ENCODE measurements at regions not wholly inside any gene's neighbourhood (a gene's known extent, or its start where the extent isn't known, plus 50 kb on each side); places are given as distances from the start of the nearest gene placed in this dataset.

GRCh38 chr21:27212441-27212840 is 245.6 kb upstream of the ADAMTS5 start:
- no peak overlapping the region for H3K27ac ChIP-seq (ENCODE audit: low read length, poor library complexity, severe bottlenecking)
- H4K8ac ChIP-seq (ENCODE audit: low read length) = no peak overlapping the region
- H4K91ac ChIP-seq (ENCODE audit: low read length) = no peak overlapping the region
- H3K18ac ChIP-seq (ENCODE audit: low read depth in 1 of 2, low read length in 2 of 2) = no peak overlapping the region
- no peak overlapping the region for H2AK5ac ChIP-seq (ENCODE audit: low read length, severe bottlenecking)
- H3K23ac ChIP-seq (ENCODE audit: low read length in 2 of 2) = no peak overlapping the region
- H3K14ac ChIP-seq (ENCODE audit: low read length in 2 of 2) = no peak overlapping the region
- H3K79me1 ChIP-seq (replicated peaks; ENCODE audit: low read length, poor library complexity, severe bottlenecking) = no peaks in the 10 kb centered on the region
- H3K9ac ChIP-seq (ENCODE audit: low read length) = no peak overlapping the region
- no peak overlapping the region for H2AFZ ChIP-seq (ENCODE audit: low read depth, low read length)
- 92% methylated on average over 2 of the region's 2 CpGs for WGBS
- H3K4ac ChIP-seq (ENCODE audit: low read depth in 1 of 2, low read length in 2 of 2) = no peak overlapping the region
- H3K36me3 ChIP-seq (ENCODE audit: control insufficient read depth in 1 of 2, insufficient read depth in 2 of 2, low read depth in 1 of 2, low read length in 2 of 2) = no peaks in the 10 kb centered on the region
- H3K4me2 ChIP-seq (ENCODE audit: low read length, poor library complexity, severe bottlenecking) = no peak overlapping the region
- H3K4me1 ChIP-seq (ENCODE audit: control insufficient read depth, insufficient read depth, low read depth, low read length) = no peaks in the 10 kb centered on the region
- no peak overlapping the region for H3K4me3 ChIP-seq (ENCODE audit: insufficient read depth in 1 of 2, low read depth in 1 of 2, low read length in 2 of 2)
- no peak overlapping the region for H2BK120ac ChIP-seq (ENCODE audit: low read depth, low read length)
- H2BK12ac ChIP-seq (ENCODE audit: low read length in 2 of 2) = no peak overlapping the region
- peaks cover 3% of the 10 kb centered on the region for H3K9me3 ChIP-seq (ENCODE audit: control insufficient read depth, low read length)
- H2BK5ac ChIP-seq (ENCODE audit: low read depth, low read length, poor library complexity, severe bottlenecking) = no peak overlapping the region
- H3K27me3 ChIP-seq (ENCODE audit: control insufficient read depth in 1 of 2, insufficient read depth in 1 of 2, low read length in 2 of 2) = no peaks in the 10 kb centered on the region
- DNase-seq = no peak
- no peak overlapping the region for H2BK15ac ChIP-seq (ENCODE audit: low read depth, poor library complexity, severe bottlenecking)

- Histone ChIP-seq H3K27me3 (ENCODE audit: control insufficient read depth in 1 of 2, insufficient read depth in 1 of 2, low read length in 2 of 2) (no peaks in the 10 kb centered on the region), H3K9me3 (ENCODE audit: control insufficient read depth, low read length) (peaks cover 3% of the 10 kb centered on the region), H3K36me3 (ENCODE audit: control insufficient read depth in 1 of 2, insufficient read depth in 2 of 2, low read depth in 1 of 2, low read length in 2 of 2) (no peaks in the 10 kb centered on the region), H3K79me1 (replicated peaks; ENCODE audit: low read length, poor library complexity, severe bottlenecking) (no peaks in the 10 kb centered on the region), H2BK12ac (ENCODE audit: low read length in 2 of 2) (no peak overlapping the region), H4K91ac (ENCODE audit: low read length) (no peak overlapping the region), H2BK15ac (ENCODE audit: low read depth, poor library complexity, severe bottlenecking) (no peak overlapping the region), H4K8ac (ENCODE audit: low read length) (no peak overlapping the region), H3K4ac (ENCODE audit: low read depth in 1 of 2, low read length in 2 of 2) (no peak overlapping the region), H3K27ac (ENCODE audit: low read length, poor library complexity, severe bottlenecking) (no peak overlapping the region), H2AFZ (ENCODE audit: low read depth, low read length) (no peak overlapping the region), H2AK5ac (ENCODE audit: low read length, severe bottlenecking) (no peak overlapping the region), H3K4me2 (ENCODE audit: low read length, poor library complexity, severe bottlenecking) (no peak overlapping the region), H3K9ac (ENCODE audit: low read length) (no peak overlapping the region), H3K4me3 (ENCODE audit: insufficient read depth in 1 of 2, low read depth in 1 of 2, low read length in 2 of 2) (no peak overlapping the region), H3K4me1 (ENCODE audit: control insufficient read depth, insufficient read depth, low read depth, low read length) (no peaks in the 10 kb centered on the region), H3K18ac (ENCODE audit: low read depth in 1 of 2, low read length in 2 of 2) (no peak overlapping the region), H3K14ac (ENCODE audit: low read length in 2 of 2) (no peak overlapping the region), H3K23ac (ENCODE audit: low read length in 2 of 2) (no peak overlapping the region), H2BK5ac (ENCODE audit: low read depth, low read length, poor library complexity, severe bottlenecking) (no peak overlapping the region), H2BK120ac (ENCODE audit: low read depth, low read length) (no peak overlapping the region)
- no CpG with 5 or more reads among the region's 1 CpG for WGBS
- DNase-seq = no peak
Observed at GRCh38 chr21:27209546-27209945, 242.7 kb upstream of the ADAMTS5 start.

- Histone ChIP-seq H3K14ac (ENCODE audit: low read length in 2 of 2) (no peak overlapping the region), H4K91ac (ENCODE audit: low read length) (no peak overlapping the region), H3K27ac (ENCODE audit: low read length, poor library complexity, severe bottlenecking) (peak overlapping the region; percentile 73), H3K4ac (ENCODE audit: low read depth in 1 of 2, low read length in 2 of 2) (no peak overlapping the region), H2BK5ac (ENCODE audit: low read depth, low read length, poor library complexity, severe bottlenecking) (no peak overlapping the region), H3K23ac (ENCODE audit: low read length in 2 of 2) (no peak overlapping the region), H3K36me3 (ENCODE audit: control insufficient read depth in 1 of 2, insufficient read depth in 2 of 2, low read depth in 1 of 2, low read length in 2 of 2) (no peaks in the 10 kb centered on the region), H2BK120ac (ENCODE audit: low read depth, low read length) (no peak overlapping the region), H3K18ac (ENCODE audit: low read depth in 1 of 2, low read length in 2 of 2) (peak overlapping the region in 1 of 2 experiments; percentile 57), H2BK15ac (ENCODE audit: low read depth, poor library complexity, severe bottlenecking) (no peak overlapping the region), H2AK5ac (ENCODE audit: low read length, severe bottlenecking) (no peak overlapping the region), H3K4me2 (ENCODE audit: low read length, poor library complexity, severe bottlenecking) (no peak overlapping the region), H3K79me1 (replicated peaks; ENCODE audit: low read length, poor library complexity, severe bottlenecking) (no peaks in the 10 kb centered on the region), H3K9ac (ENCODE audit: low read length) (no peak overlapping the region), H4K8ac (ENCODE audit: low read length) (no peak overlapping the region), H3K27me3 (ENCODE audit: control insufficient read depth in 1 of 2, insufficient read depth in 1 of 2, low read length in 2 of 2) (no peaks in the 10 kb centered on the region), H2BK12ac (ENCODE audit: low read length in 2 of 2) (no peak overlapping the region), H3K4me3 (ENCODE audit: insufficient read depth in 1 of 2, low read depth in 1 of 2, low read length in 2 of 2) (no peak overlapping the region), H2AFZ (ENCODE audit: low read depth, low read length) (no peak overlapping the region), H3K9me3 (ENCODE audit: control insufficient read depth, low read length) (peaks cover 3% of the 10 kb centered on the region), H3K4me1 (ENCODE audit: control insufficient read depth, insufficient read depth, low read depth, low read length) (no peaks in the 10 kb centered on the region)
- 96% methylated on average over 3 of the region's 5 CpGs for WGBS
- no peak for DNase-seq
Observed at GRCh38 chr21:27206368-27206982, 239.6 kb upstream of the ADAMTS5 start.

- Histone ChIP-seq H2BK120ac (ENCODE audit: low read depth, low read length) (no peak overlapping the region), H3K4ac (ENCODE audit: low read depth in 1 of 2, low read length in 2 of 2) (no peak overlapping the region), H3K23ac (ENCODE audit: low read length in 2 of 2) (no peak overlapping the region), H3K18ac (ENCODE audit: low read depth in 1 of 2, low read length in 2 of 2) (no peak overlapping the region), H3K4me3 (ENCODE audit: insufficient read depth in 1 of 2, low read depth in 1 of 2, low read length in 2 of 2) (no peak overlapping the region), H2BK12ac (ENCODE audit: low read length in 2 of 2) (no peak overlapping the region), H2AK5ac (ENCODE audit: low read length, severe bottlenecking) (no peak overlapping the region), H3K9ac (ENCODE audit: low read length) (no peak overlapping the region), H3K36me3 (ENCODE audit: control insufficient read depth in 1 of 2, insufficient read depth in 2 of 2, low read depth in 1 of 2, low read length in 2 of 2) (no peaks in the 10 kb centered on the region), H3K9me3 (ENCODE audit: control insufficient read depth, low read length) (no peaks in the 10 kb centered on the region), H3K27ac (ENCODE audit: low read length, poor library complexity, severe bottlenecking) (no peak overlapping the region), H3K4me2 (ENCODE audit: low read length, poor library complexity, severe bottlenecking) (no peak overlapping the region), H2BK15ac (ENCODE audit: low read depth, poor library complexity, severe bottlenecking) (no peak overlapping the region), H3K27me3 (ENCODE audit: control insufficient read depth in 1 of 2, insufficient read depth in 1 of 2, low read length in 2 of 2) (no peaks in the 10 kb centered on the region), H3K14ac (ENCODE audit: low read length in 2 of 2) (no peak overlapping the region), H4K8ac (ENCODE audit: low read length) (no peak overlapping the region), H2AFZ (ENCODE audit: low read depth, low read length) (no peak overlapping the region), H2BK5ac (ENCODE audit: low read depth, low read length, poor library complexity, severe bottlenecking) (no peak overlapping the region), H3K79me1 (replicated peaks; ENCODE audit: low read length, poor library complexity, severe bottlenecking) (no peaks in the 10 kb centered on the region), H4K91ac (ENCODE audit: low read length) (no peak overlapping the region), H3K4me1 (ENCODE audit: control insufficient read depth, insufficient read depth, low read depth, low read length) (no peaks in the 10 kb centered on the region)
- DNase-seq = no peak
Observed at GRCh38 chr21:27202301-27202700, 235.4 kb upstream of the ADAMTS5 start.
